ENCODE measurements at regions not wholly inside any gene's neighbourhood (a gene's known extent, or its start where the extent isn't known, plus 50 kb on each side); places are given as distances from the start of the nearest gene placed in this dataset.

DNA sequence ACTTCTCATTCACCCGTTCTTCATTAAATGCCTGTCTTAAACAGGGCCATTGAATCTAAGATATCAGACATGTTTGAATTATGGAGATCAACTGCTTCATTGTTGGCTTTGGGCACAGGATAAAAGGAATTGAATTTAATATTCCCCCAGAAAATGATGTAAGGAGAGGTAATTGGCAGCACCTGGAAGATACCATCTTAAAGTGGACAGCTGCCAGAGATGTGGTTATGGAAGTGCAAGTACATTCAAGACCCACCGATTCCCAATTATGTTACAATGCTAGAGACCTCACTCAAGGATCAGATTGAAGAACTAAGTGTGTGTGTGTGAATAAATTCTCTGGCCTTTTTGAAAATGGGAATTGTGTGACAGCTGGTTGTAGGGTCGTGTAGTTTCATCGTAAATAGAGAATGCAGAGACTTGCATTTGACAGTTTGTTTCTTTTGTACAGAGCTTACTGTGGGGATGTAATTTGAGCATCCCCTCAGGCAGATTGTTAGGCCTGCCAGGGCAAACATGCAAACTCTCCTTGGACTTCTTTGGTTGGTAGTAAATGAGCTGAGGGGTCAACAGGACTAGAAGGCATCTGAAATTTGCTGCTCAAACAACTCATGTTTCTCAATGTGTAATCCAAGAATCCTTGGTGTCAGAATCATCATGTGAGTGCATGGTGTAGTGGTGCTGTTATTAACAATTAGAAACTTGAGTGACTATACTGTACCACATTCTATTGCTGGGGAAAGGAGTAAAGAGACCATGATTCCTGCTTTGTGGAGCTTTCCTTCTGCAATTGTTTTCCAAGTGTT, 359.2 kb upstream of the THRB start:
- TF ChIP-seq EZH2 (IDR thresholded peaks at IDR 0.05; ENCODE audit: insufficient read depth, poor library complexity, severe bottlenecking) (no peak), EZH2phosphoT487 (IDR thresholded peaks at IDR 0.05; ENCODE audit: insufficient read depth, low read depth) (no peak)
- no peaks in the 10 kb centered on the region for H3K9me2 ChIP-seq (ENCODE audit: insufficient read depth)
- H3K4me2 ChIP-seq (ENCODE audit: unreplicated experiment), result no peak overlapping the region
- no peaks in the 10 kb centered on the region for H3K27me3 ChIP-seq (replicated peaks; ENCODE audit: insufficient read depth)
- no peak overlapping the region for H2AFZ ChIP-seq
- no peaks in the 10 kb centered on the region for H3K9me3 ChIP-seq (ENCODE audit: low read depth)
- in situ Hi-C loops (cut with MboI), result no loop called here
- no peak overlapping the region for H3K9ac ChIP-seq
- H3K36me3 ChIP-seq (ENCODE audit: low read depth), result no peaks in the 10 kb centered on the region
- H3K79me2 ChIP-seq (ENCODE audit: insufficient read depth), result no peaks in the 10 kb centered on the region
- no peaks in the 10 kb centered on the region for H4K20me1 ChIP-seq (ENCODE audit: insufficient read depth)
- WGBS, 2 experiments (ENCODE audit: low coverage in 1 of 2, low lambda C conversion rate in 2 of 2, missing lambda C conversion rate in 2 of 2), result 32 to 36% methylated on average over 4 of the region's 4 CpGs
- no peak for DNase-seq
- H3K27ac ChIP-seq, result no peak overlapping the region
- H3F3A ChIP-seq (ENCODE audit: insufficient read depth), result no peaks in the 10 kb centered on the region
- H3K4me3 ChIP-seq, result no peak overlapping the region
- no peaks in the 10 kb centered on the region for H3K4me1 ChIP-seq (ENCODE audit: insufficient read depth)

DNA sequence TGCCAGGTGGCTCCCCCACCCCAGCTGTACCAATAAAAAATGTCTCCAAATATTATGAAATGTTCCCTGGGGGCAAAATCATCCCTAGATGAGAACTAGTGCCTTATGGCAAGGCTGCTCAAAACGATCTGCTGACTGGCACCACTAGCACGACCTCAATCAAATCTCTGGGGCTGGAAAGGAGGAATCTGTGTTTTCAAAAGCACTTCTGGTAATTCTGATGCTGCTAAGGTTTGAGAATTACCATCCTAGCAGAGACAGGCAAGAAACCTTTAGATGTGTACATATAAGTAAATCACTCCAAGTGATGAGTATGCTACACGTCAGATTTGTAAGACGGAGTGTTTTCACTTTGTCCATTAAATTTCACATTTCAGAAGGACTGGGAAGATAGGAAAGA, 360.1 kb upstream of the THRB start:
- TF ChIP-seq EZH2 (IDR thresholded peaks at IDR 0.05; ENCODE audit: insufficient read depth, poor library complexity, severe bottlenecking), result no peak
- TF ChIP-seq EZH2phosphoT487 (IDR thresholded peaks at IDR 0.05; ENCODE audit: insufficient read depth, low read depth), result no peak
- WGBS, 2 experiments (ENCODE audit: low coverage in 1 of 2, low lambda C conversion rate in 2 of 2, missing lambda C conversion rate in 2 of 2), result 42 to 50% methylated on average over 4 of the region's 4 CpGs
- no peaks in the 10 kb centered on the region for H3K4me1 ChIP-seq (ENCODE audit: insufficient read depth)
- in situ Hi-C loops (cut with MboI), result no loop called here
- H3K27ac ChIP-seq, result no peak overlapping the region
- no peaks in the 10 kb centered on the region for H3K79me2 ChIP-seq (ENCODE audit: insufficient read depth)
- H3K4me3 ChIP-seq, result no peak overlapping the region
- H4K20me1 ChIP-seq (ENCODE audit: insufficient read depth), result no peaks in the 10 kb centered on the region
- no peak for DNase-seq
- H2AFZ ChIP-seq, result no peak overlapping the region
- H3K36me3 ChIP-seq (ENCODE audit: low read depth), result no peaks in the 10 kb centered on the region
- H3K4me2 ChIP-seq (ENCODE audit: unreplicated experiment), result no peak overlapping the region
- no peaks in the 10 kb centered on the region for H3K9me3 ChIP-seq (ENCODE audit: low read depth)
- H3K9me2 ChIP-seq (ENCODE audit: insufficient read depth), result no peaks in the 10 kb centered on the region
- no peaks in the 10 kb centered on the region for H3K27me3 ChIP-seq (replicated peaks; ENCODE audit: insufficient read depth)
- H3F3A ChIP-seq (ENCODE audit: insufficient read depth), result no peaks in the 10 kb centered on the region
- no peak overlapping the region for H3K9ac ChIP-seq

- H3K4me2 ChIP-seq (ENCODE audit: unreplicated experiment), result no peak overlapping the region
- in situ Hi-C loops (cut with MboI), result no loop called here
- no peak overlapping the region for H3K4me3 ChIP-seq
- no peaks in the 10 kb centered on the region for H4K20me1 ChIP-seq (ENCODE audit: insufficient read depth)
- no peaks in the 10 kb centered on the region for H3K27me3 ChIP-seq (replicated peaks; ENCODE audit: insufficient read depth)
- no peaks in the 10 kb centered on the region for H3K79me2 ChIP-seq (ENCODE audit: insufficient read depth)
- WGBS, 2 experiments (ENCODE audit: low coverage in 1 of 2, low lambda C conversion rate in 2 of 2, missing lambda C conversion rate in 2 of 2), result 43 to 62% methylated on average over 1 of the region's 1 CpG
- no peaks in the 10 kb centered on the region for H3K36me3 ChIP-seq (ENCODE audit: low read depth)
- no peak overlapping the region for H3K27ac ChIP-seq
- no peaks in the 10 kb centered on the region for H3K4me1 ChIP-seq (ENCODE audit: insufficient read depth)
- no peak overlapping the region for H3K9ac ChIP-seq
- H3K9me2 ChIP-seq (ENCODE audit: insufficient read depth), result no peaks in the 10 kb centered on the region
- H3F3A ChIP-seq (ENCODE audit: insufficient read depth), result no peaks in the 10 kb centered on the region
- no peak for DNase-seq
- H2AFZ ChIP-seq, result no peak overlapping the region
- TF ChIP-seq EZH2 (IDR thresholded peaks at IDR 0.05; ENCODE audit: insufficient read depth, poor library complexity, severe bottlenecking) (no peak), EZH2phosphoT487 (IDR thresholded peaks at IDR 0.05; ENCODE audit: insufficient read depth, low read depth) (no peak)
- H3K9me3 ChIP-seq (ENCODE audit: low read depth), result no peaks in the 10 kb centered on the region
Observed at GRCh38 chr3:24857945-24858344, 363.3 kb upstream of the THRB start.

DNA sequence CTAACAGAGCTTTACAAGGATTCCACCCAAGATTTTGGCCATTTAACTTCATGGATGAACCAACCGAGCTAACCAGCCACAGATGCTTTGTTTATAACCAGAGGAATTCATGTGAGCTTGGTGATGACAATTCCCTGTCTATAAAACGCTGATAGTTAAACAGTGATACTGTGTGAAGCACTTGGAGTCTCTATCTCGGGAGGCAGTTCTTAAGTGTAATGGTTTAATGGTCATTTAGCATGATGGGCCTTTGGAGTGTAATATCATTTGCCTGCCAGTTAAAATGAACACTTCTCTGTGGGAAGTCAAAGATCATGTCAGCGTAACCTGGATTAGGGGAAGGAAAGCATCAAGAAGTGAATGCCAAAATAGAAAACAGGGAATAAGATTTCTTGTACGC, 368.6 kb upstream of the THRB start:
- 3% methylated on average over 5 of the region's 5 CpGs for WGBS, 2 experiments (ENCODE audit: low coverage in 1 of 2, low lambda C conversion rate in 2 of 2, missing lambda C conversion rate in 2 of 2)
- H3F3A ChIP-seq (ENCODE audit: insufficient read depth), result no peaks in the 10 kb centered on the region
- no peaks in the 10 kb centered on the region for H3K27me3 ChIP-seq (replicated peaks; ENCODE audit: insufficient read depth)
- no peak overlapping the region for H3K4me3 ChIP-seq
- in situ Hi-C loops (cut with MboI), result no loop called here
- H3K79me2 ChIP-seq (ENCODE audit: insufficient read depth), result no peaks in the 10 kb centered on the region
- H3K27ac ChIP-seq, result no peak overlapping the region
- H3K9me3 ChIP-seq (ENCODE audit: low read depth), result no peaks in the 10 kb centered on the region
- H3K36me3 ChIP-seq (ENCODE audit: low read depth), result no peaks in the 10 kb centered on the region
- no peaks in the 10 kb centered on the region for H3K4me1 ChIP-seq (ENCODE audit: insufficient read depth)
- DNase-seq, result no peak
- no peaks in the 10 kb centered on the region for H3K9me2 ChIP-seq (ENCODE audit: insufficient read depth)
- H4K20me1 ChIP-seq (ENCODE audit: insufficient read depth), result no peaks in the 10 kb centered on the region
- no peak overlapping the region for H3K4me2 ChIP-seq (ENCODE audit: unreplicated experiment)
- TF ChIP-seq EZH2 (IDR thresholded peaks at IDR 0.05; ENCODE audit: insufficient read depth, poor library complexity, severe bottlenecking) (no peak), EZH2phosphoT487 (IDR thresholded peaks at IDR 0.05; ENCODE audit: insufficient read depth, low read depth) (no peak)
- no peak overlapping the region for H3K9ac ChIP-seq
- no peak overlapping the region for H2AFZ ChIP-seq

All from GM23248 (cell line).